ENCODE measurements at regions not wholly inside any gene's neighbourhood (a gene's known extent, or its start where the extent isn't known, plus 50 kb on each side); places are given as distances from the start of the nearest gene placed in this dataset.
A peak's percentile ranks its signal among the peaks of the same experiment; 100 is the strongest.

DNA sequence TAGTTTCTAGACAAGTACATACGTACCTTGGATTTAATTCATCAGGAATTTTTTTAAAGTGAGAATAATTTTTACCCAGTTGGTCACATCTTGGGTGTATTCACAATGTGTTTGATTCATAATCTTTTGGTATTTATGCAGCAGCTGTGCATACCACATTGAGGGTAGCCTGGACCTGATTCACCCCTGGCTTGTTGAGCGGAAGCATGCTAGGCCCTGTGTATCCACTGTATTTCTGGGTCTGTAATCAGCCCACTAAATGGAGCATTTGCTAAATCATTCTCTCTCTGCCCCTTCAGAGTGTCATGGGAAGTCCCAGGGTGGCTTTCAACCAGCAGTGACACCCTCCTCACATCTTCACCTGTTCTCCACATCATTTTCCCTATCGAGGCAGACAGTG, 203.8 kb upstream of the RGS6 start:
- Histone ChIP-seq H3K4me1 (ENCODE audit: insufficient read depth, low read length) (peaks cover 16% of the 10 kb centered on the region), H3K79me2 (ENCODE audit: insufficient read depth, low read length) (no peaks in the 10 kb centered on the region), H3K9me3 (ENCODE audit: insufficient read depth, low read depth, low read length) (no peaks in the 10 kb centered on the region), H3K4me3 (ENCODE audit: insufficient read depth, low read depth, low read length) (no peak overlapping the region), H3K36me3 (ENCODE audit: insufficient read depth, low read length) (peaks cover 27% of the 10 kb centered on the region), H3K27ac (ENCODE audit: low read depth, low read length) (no peak overlapping the region), H4K20me1 (ENCODE audit: insufficient read depth, low read length) (no peaks in the 10 kb centered on the region), H3K27me3 (ENCODE audit: insufficient read depth, low read length) (no peaks in the 10 kb centered on the region), H3K4me2 (ENCODE audit: low read length) (no peak overlapping the region), H2AFZ (ENCODE audit: low read depth, low read length) (no peak overlapping the region), H3K9ac (ENCODE audit: low read length) (no peak overlapping the region)
- DNase-seq (ENCODE audit: low read depth) (peak; percentile 80), FAIRE-seq (peak; percentile 34)
- H3K4me3 Mint-ChIP-seq (ENCODE audit: unreplicated experiment), result no peak overlapping the region
- no peaks in the 10 kb centered on the region for H3K9me3 Mint-ChIP-seq (ENCODE audit: unreplicated experiment)
- no peak overlapping the region for H3K27ac Mint-ChIP-seq (ENCODE audit: unreplicated experiment)
- TF ChIP-seq, protein P1, sequence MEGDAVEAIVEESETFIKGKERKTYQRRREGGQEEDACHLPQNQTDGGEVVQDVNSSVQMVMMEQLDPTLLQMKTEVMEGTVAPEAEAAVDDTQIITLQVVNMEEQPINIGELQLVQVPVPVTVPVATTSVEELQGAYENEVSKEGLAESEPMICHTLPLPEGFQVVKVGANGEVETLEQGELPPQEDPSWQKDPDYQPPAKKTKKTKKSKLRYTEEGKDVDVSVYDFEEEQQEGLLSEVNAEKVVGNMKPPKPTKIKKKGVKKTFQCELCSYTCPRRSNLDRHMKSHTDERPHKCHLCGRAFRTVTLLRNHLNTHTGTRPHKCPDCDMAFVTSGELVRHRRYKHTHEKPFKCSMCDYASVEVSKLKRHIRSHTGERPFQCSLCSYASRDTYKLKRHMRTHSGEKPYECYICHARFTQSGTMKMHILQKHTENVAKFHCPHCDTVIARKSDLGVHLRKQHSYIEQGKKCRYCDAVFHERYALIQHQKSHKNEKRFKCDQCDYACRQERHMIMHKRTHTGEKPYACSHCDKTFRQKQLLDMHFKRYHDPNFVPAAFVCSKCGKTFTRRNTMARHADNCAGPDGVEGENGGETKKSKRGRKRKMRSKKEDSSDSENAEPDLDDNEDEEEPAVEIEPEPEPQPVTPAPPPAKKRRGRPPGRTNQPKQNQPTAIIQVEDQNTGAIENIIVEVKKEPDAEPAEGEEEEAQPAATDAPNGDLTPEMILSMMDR (IDR thresholded peaks at IDR 0.05; ENCODE audit: insufficient read depth, low read depth, low read length), result no peak
- TF ChIP-seq EZH2 (IDR thresholded peaks at IDR 0.05; ENCODE audit: insufficient read depth, low read length), result no peak
- peaks cover 34% of the 10 kb centered on the region for H3K4me1 Mint-ChIP-seq (ENCODE audit: low read depth, unreplicated experiment)
- peaks cover 22% of the 10 kb centered on the region for H3K36me3 Mint-ChIP-seq (ENCODE audit: low read depth, unreplicated experiment)
- no peaks in the 10 kb centered on the region for H3K27me3 Mint-ChIP-seq (ENCODE audit: low read depth, unreplicated experiment)

- no peak overlapping the region for H3K4me3 ChIP-seq (ENCODE audit: insufficient read depth, low read depth, low read length)
- Mint-ChIP-seq H3K27me3 (ENCODE audit: low read depth, unreplicated experiment) (no peaks in the 10 kb centered on the region), H3K27ac (ENCODE audit: unreplicated experiment) (no peak overlapping the region), H3K4me3 (ENCODE audit: unreplicated experiment) (no peak overlapping the region), H3K9me3 (ENCODE audit: unreplicated experiment) (no peaks in the 10 kb centered on the region), H3K4me1 (ENCODE audit: low read depth, unreplicated experiment) (peaks cover 39% of the 10 kb centered on the region), H3K36me3 (ENCODE audit: low read depth, unreplicated experiment) (peaks cover 20% of the 10 kb centered on the region)
- peaks cover 20% of the 10 kb centered on the region for H3K36me3 ChIP-seq (ENCODE audit: insufficient read depth, low read length)
- H4K20me1 ChIP-seq (ENCODE audit: insufficient read depth, low read length), result no peaks in the 10 kb centered on the region
- H3K27me3 ChIP-seq (ENCODE audit: insufficient read depth, low read length), result no peaks in the 10 kb centered on the region
- H2AFZ ChIP-seq (ENCODE audit: low read depth, low read length), result no peak overlapping the region
- DNase-seq (ENCODE audit: low read depth), result peak; percentile 58
- TF ChIP-seq, protein P1 (IDR thresholded peaks at IDR 0.05; ENCODE audit: insufficient read depth, low read depth, low read length), result no peak
- TF ChIP-seq EZH2 (IDR thresholded peaks at IDR 0.05; ENCODE audit: insufficient read depth, low read length), result no peak
- H3K79me2 ChIP-seq (ENCODE audit: insufficient read depth, low read length), result no peaks in the 10 kb centered on the region
- no peak overlapping the region for H3K9ac ChIP-seq (ENCODE audit: low read length)
- FAIRE-seq, result no peak
- no peaks in the 10 kb centered on the region for H3K9me3 ChIP-seq (ENCODE audit: insufficient read depth, low read depth, low read length)
- H3K27ac ChIP-seq (ENCODE audit: low read depth, low read length), result no peak overlapping the region
- H3K4me1 ChIP-seq (ENCODE audit: insufficient read depth, low read length), result peaks cover 18% of the 10 kb centered on the region
- H3K4me2 ChIP-seq (ENCODE audit: low read length), result no peak overlapping the region
These were observed 202.6 kb upstream of the RGS6 start for GRCh38 chr14:71729596-71729995.

DNA sequence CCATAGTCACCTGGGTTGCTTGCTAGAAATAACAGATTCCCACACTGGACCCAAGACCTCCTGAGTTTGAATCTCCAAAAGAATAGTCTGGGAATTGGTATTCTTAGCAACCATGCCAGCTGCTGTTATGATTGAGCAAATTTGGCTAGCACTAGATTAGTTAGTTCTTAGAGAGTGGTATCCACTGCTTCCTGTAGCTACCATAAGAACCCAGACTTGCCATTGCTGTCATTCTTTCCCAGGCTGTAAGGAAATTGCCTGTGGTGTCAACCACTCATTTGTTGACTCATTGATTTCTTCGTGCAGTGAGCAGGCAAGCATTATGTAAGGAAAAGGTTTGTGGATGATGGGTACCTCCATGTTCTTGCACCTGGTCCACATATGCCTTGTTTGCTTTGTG, 201.8 kb upstream of the RGS6 start:
- Mint-ChIP-seq H3K27ac (ENCODE audit: unreplicated experiment) (peak overlapping the region; percentile 66), H3K4me1 (ENCODE audit: low read depth, unreplicated experiment) (peaks cover 35% of the 10 kb centered on the region), H3K27me3 (ENCODE audit: low read depth, unreplicated experiment) (no peaks in the 10 kb centered on the region), H3K4me3 (ENCODE audit: unreplicated experiment) (no peak overlapping the region), H3K9me3 (ENCODE audit: unreplicated experiment) (no peaks in the 10 kb centered on the region), H3K36me3 (ENCODE audit: low read depth, unreplicated experiment) (peaks cover 16% of the 10 kb centered on the region)
- Histone ChIP-seq H3K27me3 (ENCODE audit: insufficient read depth, low read length) (no peaks in the 10 kb centered on the region), H3K27ac (ENCODE audit: low read depth, low read length) (no peak overlapping the region), H3K79me2 (ENCODE audit: insufficient read depth, low read length) (no peaks in the 10 kb centered on the region), H3K4me2 (ENCODE audit: low read length) (no peak overlapping the region), H3K4me3 (ENCODE audit: insufficient read depth, low read depth, low read length) (no peak overlapping the region), H4K20me1 (ENCODE audit: insufficient read depth, low read length) (no peaks in the 10 kb centered on the region), H3K9ac (ENCODE audit: low read length) (no peak overlapping the region), H2AFZ (ENCODE audit: low read depth, low read length) (no peak overlapping the region), H3K4me1 (ENCODE audit: insufficient read depth, low read length) (peaks cover 18% of the 10 kb centered on the region), H3K9me3 (ENCODE audit: insufficient read depth, low read depth, low read length) (no peaks in the 10 kb centered on the region), H3K36me3 (ENCODE audit: insufficient read depth, low read length) (peaks cover 16% of the 10 kb centered on the region)
- no peak for TF ChIP-seq EZH2 (IDR thresholded peaks at IDR 0.05; ENCODE audit: insufficient read depth, low read length)
- TF ChIP-seq, protein P1 (IDR thresholded peaks at IDR 0.05; ENCODE audit: insufficient read depth, low read depth, low read length), result no peak
- DNase-seq (ENCODE audit: low read depth) (peak; percentile 60), FAIRE-seq (no peak)
